Naive thymus-derived CD4-positive, alpha-beta T cell (primary cell): ENCODE measurements at regions not wholly inside any gene's neighbourhood (a gene's known extent, or its start where the extent isn't known, plus 50 kb on each side); places are given as distances from the start of the nearest gene placed in this dataset.

Source experiments
- ATAC-seq: fragments of 150-1000 bp; cut with Tn5 transposase; 2 replicates; pipeline ENCODE4 v1.10.0; 2021; ENCODE audit warnings: mild to moderate bottlenecking, moderate library complexity
- CTCF ChIA-PET: fragments of 350-600 bp; sonication (Branson Sonifier 250); formaldehyde crosslinking; loops from one replicate; lab custom pipeline; 2021; ENCODE audit warnings: antibody characterized with exemption; lab: Charles Lee
- POLR2A ChIA-PET: fragments of 350-600 bp; sonication (Branson Sonifier 250); formaldehyde crosslinking; loops from one replicate; lab custom pipeline; 2021; ENCODE audit warnings: antibody characterized with exemption, inconsistent platforms; lab: Charles Lee
- DNase-seq, 9 donors: peaks; one replicate each; pipeline versions ENCODE4 v3.0.0 to v3.0.0-alpha.2; 2020 to 2022; ENCODE audit warnings: mixed read lengths in 1 of 9
- H3K27ac ChIP-seq: one replicate; pipeline ENCODE4 v1.7.0; 2013; ENCODE audit warnings: mild to moderate bottlenecking, low read depth, low read length, moderate library complexity
- H3K27me3 ChIP-seq, 2 donors: one replicate each; pipeline ENCODE4 v1.7.0; 2013; ENCODE audit warnings: low read length in 2 of 2, mild to moderate bottlenecking in 2 of 2, moderate library complexity in 2 of 2; ENCODE audit not compliant: control insufficient read depth in 2 of 2, insufficient read depth in 2 of 2
- H3K36me3 ChIP-seq, 3 experiments: 1 replicate in 2 of 3; 2 replicates in 1 of 3; pipeline ENCODE4 v1.7.0; 2013; ENCODE audit warnings: low read length in 3 of 3, mild to moderate bottlenecking in 3 of 3, moderate library complexity in 1 of 3; ENCODE audit not compliant: insufficient read depth in 3 of 3, control insufficient read depth in 2 of 3
- H3K4me1 ChIP-seq, 2 donors: one replicate each; pipeline ENCODE4 v1.7.0; 2013; ENCODE audit warnings: low read length in 2 of 2, mild to moderate bottlenecking in 2 of 2, moderate library complexity in 1 of 2; ENCODE audit not compliant: control insufficient read depth in 2 of 2, insufficient read depth in 2 of 2
- H3K4me3 ChIP-seq: 2 replicates; pipeline ENCODE4 v1.7.0; 2013; ENCODE audit warnings: mild to moderate bottlenecking, low read length
- H3K9me3 ChIP-seq, 3 experiments: 1 replicate in 2 of 3; 2 replicates in 1 of 3; pipeline ENCODE4 v1.7.0; 2013; ENCODE audit warnings: low read length in 3 of 3; ENCODE audit not compliant: control insufficient read depth in 2 of 3
- H3K27ac Mint-ChIP-seq, 9 donors: one replicate each; pipeline ENCODE4 v1.8.0; 2020 to 2022; ENCODE audit warnings: mixed read lengths in 9 of 9, mild to moderate bottlenecking in 8 of 9, moderate library complexity in 5 of 9, inconsistent platforms in 2 of 9
- H3K27me3 Mint-ChIP-seq, 5 donors: one replicate each; pipeline ENCODE4 v1.8.0; 2021 to 2022; ENCODE audit warnings: mixed read lengths in 5 of 5, mild to moderate bottlenecking in 1 of 5
- H3K36me3 Mint-ChIP-seq, 5 donors: one replicate each; pipeline ENCODE4 v1.8.0; 2020 to 2022; ENCODE audit warnings: mixed read lengths in 5 of 5, mild to moderate bottlenecking in 3 of 5, inconsistent platforms in 1 of 5
- H3K4me1 Mint-ChIP-seq, 7 donors: one replicate each; pipeline ENCODE4 v1.8.0; 2020 to 2022; ENCODE audit warnings: mixed read lengths in 7 of 7, mild to moderate bottlenecking in 3 of 7, inconsistent platforms in 1 of 7
- H3K4me3 Mint-ChIP-seq, 10 donors: one replicate each; pipeline ENCODE4 v1.8.0; 2020 to 2022; ENCODE audit warnings: mild to moderate bottlenecking in 10 of 10, mixed read lengths in 10 of 10, moderate library complexity in 6 of 10, inconsistent platforms in 2 of 10
- H3K9me3 Mint-ChIP-seq, 11 donors: one replicate each; pipeline ENCODE4 v1.8.0; 2020 to 2022; ENCODE audit warnings: mixed read lengths in 11 of 11, mild to moderate bottlenecking in 4 of 11, inconsistent platforms in 1 of 11, moderate library complexity in 1 of 11
- intact Hi-C, 2 donors: fragments of 100-400 bp; cut with micrococcal nuclease; formaldehyde crosslinking; loops; one replicate each; pipeline ENCODE4 v1.15.1; 2023

GRCh38 chr2:210814251-210815025 is 258.0 kb downstream of the CPS1 start:
- no peaks in the 10 kb centered on the region for H3K27me3 Mint-ChIP-seq
- H3K4me1 Mint-ChIP-seq = no peaks in the 10 kb centered on the region
- ATAC-seq (no peak), DNase-seq (no peak)
- H3K4me1 ChIP-seq = no peaks in the 10 kb centered on the region
- H3K4me3 ChIP-seq = no peak overlapping the region
- no peaks in the 10 kb centered on the region for H3K9me3 ChIP-seq
- H3K36me3 ChIP-seq = no peaks in the 10 kb centered on the region
- intact Hi-C loops = no loop called here
- ChIA-PET POLR2A (no interaction called here), CTCF (no interaction called here)
- peaks cover 0 to 23% (median 8%) of the 10 kb centered on the region in 11 donors for H3K9me3 Mint-ChIP-seq
- H3K4me3 Mint-ChIP-seq = no peak overlapping the region
- no peaks in the 10 kb centered on the region for H3K27me3 ChIP-seq
- no peak overlapping the region for H3K27ac ChIP-seq
- H3K27ac Mint-ChIP-seq = no peak overlapping the region
- no peaks in the 10 kb centered on the region for H3K36me3 Mint-ChIP-seq

- H3K9me3 ChIP-seq = no peaks in the 10 kb centered on the region
- H3K36me3 ChIP-seq = no peaks in the 10 kb centered on the region
- Mint-ChIP-seq H3K27ac (no peak overlapping the region), H3K27me3 (no peaks in the 10 kb centered on the region), H3K4me3 (no peak overlapping the region), H3K4me1 (no peaks in the 10 kb centered on the region), H3K36me3 (no peaks in the 10 kb centered on the region), H3K9me3 (peaks cover 0 to 14% (median 3%) of the 10 kb centered on the region in 11 donors)
- H3K4me3 ChIP-seq = no peak overlapping the region
- DNase-seq (no peak), ATAC-seq (no peak)
- CTCF ChIA-PET = no interaction called here
- no peaks in the 10 kb centered on the region for H3K4me1 ChIP-seq
- intact Hi-C loops = no loop called here
- H3K27ac ChIP-seq = no peak overlapping the region
- POLR2A ChIA-PET = no interaction called here
- H3K27me3 ChIP-seq = no peaks in the 10 kb centered on the region
Observed at GRCh38 chr2:210816769-210817168, 260.4 kb downstream of the CPS1 start.

GRCh38 chr2:210818473-210818872 is 262.1 kb downstream of the CPS1 start:
- H3K36me3 Mint-ChIP-seq = no peaks in the 10 kb centered on the region
- no peak for ATAC-seq
- Histone ChIP-seq H3K36me3 (no peaks in the 10 kb centered on the region), H3K9me3 (no peaks in the 10 kb centered on the region), H3K27ac (no peak overlapping the region), H3K27me3 (no peaks in the 10 kb centered on the region), H3K4me3 (no peak overlapping the region), H3K4me1 (no peaks in the 10 kb centered on the region)
- DNase-seq = no peak
- no peaks in the 10 kb centered on the region for H3K4me1 Mint-ChIP-seq
- H3K4me3 Mint-ChIP-seq = no peak overlapping the region
- peaks cover 0 to 7% (median 0%) of the 10 kb centered on the region in 11 donors for H3K9me3 Mint-ChIP-seq
- CTCF ChIA-PET = no interaction called here
- H3K27ac Mint-ChIP-seq = no peak overlapping the region
- intact Hi-C loops = no loop called here
- POLR2A ChIA-PET = no interaction called here
- H3K27me3 Mint-ChIP-seq = no peaks in the 10 kb centered on the region

- intact Hi-C loops = no loop called here
- no peak overlapping the region for H3K27ac Mint-ChIP-seq
- H3K4me3 ChIP-seq = no peak overlapping the region
- H3K27me3 ChIP-seq = no peaks in the 10 kb centered on the region
- H3K27me3 Mint-ChIP-seq = no peaks in the 10 kb centered on the region
- ATAC-seq = no peak
- H3K36me3 Mint-ChIP-seq = no peaks in the 10 kb centered on the region
- POLR2A ChIA-PET = no interaction called here
- no peaks in the 10 kb centered on the region for H3K4me1 Mint-ChIP-seq
- CTCF ChIA-PET = no interaction called here
- peaks cover 0 to 6% (median 0%) of the 10 kb centered on the region in 11 donors for H3K9me3 Mint-ChIP-seq
- no peaks in the 10 kb centered on the region for H3K9me3 ChIP-seq
- H3K4me1 ChIP-seq = no peaks in the 10 kb centered on the region
- DNase-seq = no peak
- no peak overlapping the region for H3K4me3 Mint-ChIP-seq
- H3K27ac ChIP-seq = no peak overlapping the region
- H3K36me3 ChIP-seq = no peaks in the 10 kb centered on the region
Observed at GRCh38 chr2:210833403-210833802, 277.0 kb downstream of the CPS1 start.

GRCh38 chr2:210839034-210839433 is 282.6 kb downstream of the CPS1 start:
- ATAC-seq (no peak), DNase-seq (no peak)
- CTCF ChIA-PET = no interaction called here
- Mint-ChIP-seq H3K4me3 (no peak overlapping the region), H3K9me3 (peaks cover 0 to 6% (median 0%) of the 10 kb centered on the region in 11 donors), H3K27me3 (no peaks in the 10 kb centered on the region), H3K27ac (no peak overlapping the region), H3K36me3 (no peaks in the 10 kb centered on the region), H3K4me1 (no peaks in the 10 kb centered on the region)
- Histone ChIP-seq H3K4me3 (no peak overlapping the region), H3K27me3 (no peaks in the 10 kb centered on the region), H3K27ac (no peak overlapping the region), H3K4me1 (no peaks in the 10 kb centered on the region), H3K9me3 (no peaks in the 10 kb centered on the region), H3K36me3 (no peaks in the 10 kb centered on the region)
- POLR2A ChIA-PET = no interaction called here
- intact Hi-C loops = no loop called here

- ChIA-PET POLR2A (no interaction called here), CTCF (no interaction called here)
- Mint-ChIP-seq H3K4me1 (no peaks in the 10 kb centered on the region), H3K4me3 (no peak overlapping the region), H3K27me3 (no peaks in the 10 kb centered on the region), H3K27ac (no peak overlapping the region), H3K36me3 (no peaks in the 10 kb centered on the region), H3K9me3 (peaks cover 0 to 6% (median 0%) of the 10 kb centered on the region in 11 donors)
- no peaks in the 10 kb centered on the region for H3K36me3 ChIP-seq
- H3K4me3 ChIP-seq = no peak overlapping the region
- intact Hi-C loops = no loop called here
- no peaks in the 10 kb centered on the region for H3K4me1 ChIP-seq
- no peak for ATAC-seq
- no peak overlapping the region for H3K27ac ChIP-seq
- no peaks in the 10 kb centered on the region for H3K27me3 ChIP-seq
- no peaks in the 10 kb centered on the region for H3K9me3 ChIP-seq
- no peak for DNase-seq
Observed at GRCh38 chr2:210839450-210839849, 283.1 kb downstream of the CPS1 start.

- Histone ChIP-seq H3K4me1 (no peaks in the 10 kb centered on the region), H3K36me3 (no peaks in the 10 kb centered on the region), H3K27ac (no peak overlapping the region), H3K4me3 (no peak overlapping the region), H3K9me3 (no peaks in the 10 kb centered on the region), H3K27me3 (no peaks in the 10 kb centered on the region)
- intact Hi-C loops = no loop called here
- no peaks in the 10 kb centered on the region for H3K4me1 Mint-ChIP-seq
- CTCF ChIA-PET = no interaction called here
- ATAC-seq (no peak), DNase-seq (no peak)
- no peaks in the 10 kb centered on the region for H3K27me3 Mint-ChIP-seq
- no peak overlapping the region for H3K4me3 Mint-ChIP-seq
- no peak overlapping the region for H3K27ac Mint-ChIP-seq
- H3K36me3 Mint-ChIP-seq = no peaks in the 10 kb centered on the region
- peaks cover 0 to 5% (median 0%) of the 10 kb centered on the region in 11 donors for H3K9me3 Mint-ChIP-seq
- POLR2A ChIA-PET = no interaction called here
Observed at GRCh38 chr2:210842896-210843295, 286.5 kb downstream of the CPS1 start.
